Neural cell (in vitro differentiated cells): ENCODE measurements at regions not wholly inside any gene's neighbourhood (a gene's known extent, or its start where the extent isn't known, plus 50 kb on each side); places are given as distances from the start of the nearest gene placed in this dataset.

ENCODE experiments used
- H2AFZ ChIP-seq: fragments of 200-600, 300-800 bp; sonication (generic), shearing (Covaris generic); 2 replicates; pipeline ENCODE4 v1.6.0; 2014; ENCODE audit warnings: low read depth, mild to moderate bottlenecking, antibody characterized with exemption, low read length, moderate library complexity
- H3F3A ChIP-seq: fragments of 200-600 bp; shearing (Covaris generic); 2 replicates; pipeline ENCODE4 v1.6.1; 2016; ENCODE audit warnings: mild to moderate bottlenecking, moderate library complexity, mixed read lengths, antibody characterized with exemption, low read length; ENCODE audit not compliant: insufficient read depth, poor library complexity, severe bottlenecking
- H3K27ac ChIP-seq: fragments of 200-600, 300-800 bp; sonication (generic), shearing (Covaris generic); 2 replicates; pipeline ENCODE4 v1.5.1; 2014; ENCODE audit warnings: mild to moderate bottlenecking, low read length, moderate library complexity
- H3K27me3 ChIP-seq: fragments of 300-800, 200-600 bp; sonication (generic), shearing (Covaris generic); 2 replicates; pipeline ENCODE4 v1.6.0; 2014; ENCODE audit warnings: mild to moderate bottlenecking, low read depth, low read length, moderate library complexity; ENCODE audit not compliant: insufficient read depth
- H3K36me3 ChIP-seq: fragments of 300-800, 200-600 bp; sonication (generic), shearing (Covaris generic); 2 replicates; pipeline ENCODE4 v1.5.1; 2014; ENCODE audit warnings: mild to moderate bottlenecking, antibody characterized with exemption, low read length, moderate library complexity; ENCODE audit not compliant: insufficient read depth
- H3K4me2 ChIP-seq: fragments of 300-800, 200-600 bp; sonication (generic), shearing (Covaris generic); 2 replicates; pipeline ENCODE4 v1.6.0; 2014; ENCODE audit warnings: mild to moderate bottlenecking, low read length
- H3K4me3 ChIP-seq: fragments of 300-800, 200-600 bp; sonication (generic), shearing (Covaris generic); 2 replicates; pipeline ENCODE4 v1.5.1; 2014; ENCODE audit warnings: mild to moderate bottlenecking, low read length, moderate library complexity
- H3K79me2 ChIP-seq: fragments of 200-600 bp; shearing (Covaris generic); replicated peaks from 2 replicates; pipeline ENCODE4 v1.6.0; 2014; ENCODE audit warnings: mild to moderate bottlenecking, low read length, moderate library complexity; ENCODE audit not compliant: insufficient read depth
- H3K9ac ChIP-seq: fragments of 300-800, 200-600 bp; sonication (generic), shearing (Covaris generic); 2 replicates; pipeline ENCODE4 v1.6.1; 2016; ENCODE audit warnings: mild to moderate bottlenecking, low read length, mixed read lengths
- H3K9me2 ChIP-seq: fragments of 200-600 bp; shearing (Covaris generic); 2 replicates; pipeline ENCODE4 v1.6.1; 2016; ENCODE audit warnings: mild to moderate bottlenecking, low read length, mixed read lengths; ENCODE audit not compliant: insufficient read depth
- H3K9me3 ChIP-seq: fragments of 200-600, 300-800 bp; sonication (generic), shearing (Covaris generic); 2 replicates; pipeline ENCODE4 v1.6.1; 2016; ENCODE audit warnings: mild to moderate bottlenecking, mixed run types, low read length, moderate library complexity, mixed read lengths
- H4K20me1 ChIP-seq: fragments of 200-600 bp; shearing (Covaris generic); 2 replicates; pipeline ENCODE4 v1.6.1; 2016; ENCODE audit warnings: mild to moderate bottlenecking, mixed run types; ENCODE audit not compliant: insufficient read depth
- EP300 ChIP-seq: fragments of 450-650 bp; conservative IDR thresholded peaks from 2 replicates; pipeline ENCODE4 v1.6.1; 2014; ENCODE audit warnings: antibody characterized with exemption, mild to moderate bottlenecking, moderate library complexity; ENCODE audit not compliant: poor library complexity, severe bottlenecking
- EZH2 ChIP-seq: fragments of 200-600, 300-800 bp; shearing (Covaris generic), sonication (generic); IDR thresholded peaks from 2 replicates; pipeline ENCODE4 v1.6.1; 2014; ENCODE audit warnings: antibody characterized with exemption, low read length, borderline replicate concordance, mild to moderate bottlenecking; ENCODE audit not compliant: insufficient read depth, poor library complexity, severe bottlenecking
- MXI1 ChIP-seq: fragments of 450-650 bp; conservative IDR thresholded peaks from 2 replicates; pipeline ENCODE4 v1.6.1; 2014; ENCODE audit warnings: antibody characterized with exemption, mild to moderate bottlenecking; ENCODE audit not compliant: poor library complexity, severe bottlenecking
- POLR2AphosphoS5 ChIP-seq: IDR thresholded peaks from 2 replicates; pipeline ENCODE4 v1.6.1; 2012
- RAD21 ChIP-seq: fragments of 450-650 bp; conservative IDR thresholded peaks from 2 replicates; pipeline ENCODE4 v1.6.1; 2014; ENCODE audit warnings: antibody characterized with exemption, mild to moderate bottlenecking, moderate library complexity
- SMC3 ChIP-seq: fragments of 450-650 bp; conservative IDR thresholded peaks from 2 replicates; pipeline ENCODE4 v1.6.1; 2014; ENCODE audit warnings: antibody characterized with exemption, mild to moderate bottlenecking, moderate library complexity; ENCODE audit not compliant: poor library complexity
- TAF1 ChIP-seq: IDR thresholded peaks from 2 replicates; pipeline ENCODE4 v1.6.1; 2012; ENCODE audit warnings: low read depth
- TF ChIP-seq, protein P1 (sequence below): fragments of 450-650 bp; IDR thresholded peaks from 2 replicates; pipeline ENCODE4 v1.5.1; 2014; ENCODE audit warnings: antibody characterized with exemption, mild to moderate bottlenecking, moderate library complexity; ENCODE audit not compliant: poor library complexity, severe bottlenecking
- TF ChIP-seq, protein P2 (sequence below): IDR thresholded peaks from 2 replicates; pipeline ENCODE4 v1.6.1; 2012; ENCODE audit warnings: borderline replicate concordance

DNA sequence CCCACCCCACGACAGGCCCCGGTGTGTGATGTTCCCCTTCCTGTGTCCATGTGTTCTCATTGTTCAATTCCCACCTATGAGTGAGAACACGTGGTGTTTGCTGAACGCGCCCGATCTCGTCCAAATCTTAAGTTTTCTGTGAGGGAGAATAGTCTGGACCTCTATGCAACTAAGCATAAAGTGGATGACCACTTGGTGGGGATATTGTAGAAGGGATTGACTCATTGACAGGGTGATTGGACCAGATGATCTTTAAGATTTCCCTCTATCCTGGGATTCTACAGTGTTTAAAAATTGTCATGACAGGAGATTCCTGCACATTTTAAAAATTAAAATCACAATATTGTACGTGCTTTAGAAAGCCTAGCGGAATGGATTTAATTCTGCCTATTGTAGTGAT is 141.3 kb downstream of the TRMT11 start:
- Histone ChIP-seq H3F3A (no peaks in the 10 kb centered on the region), H3K27me3 (no peaks in the 10 kb centered on the region), H2AFZ (no peak overlapping the region), H3K9me3 (no peaks in the 10 kb centered on the region), H3K27ac (no peak overlapping the region), H3K36me3 (no peaks in the 10 kb centered on the region), H4K20me1 (no peaks in the 10 kb centered on the region), H3K9ac (no peak overlapping the region), H3K4me3 (no peak overlapping the region), H3K79me2 (no peaks in the 10 kb centered on the region), H3K4me2 (no peak overlapping the region), H3K9me2 (no peaks in the 10 kb centered on the region)
- TF ChIP-seq, protein P1, sequence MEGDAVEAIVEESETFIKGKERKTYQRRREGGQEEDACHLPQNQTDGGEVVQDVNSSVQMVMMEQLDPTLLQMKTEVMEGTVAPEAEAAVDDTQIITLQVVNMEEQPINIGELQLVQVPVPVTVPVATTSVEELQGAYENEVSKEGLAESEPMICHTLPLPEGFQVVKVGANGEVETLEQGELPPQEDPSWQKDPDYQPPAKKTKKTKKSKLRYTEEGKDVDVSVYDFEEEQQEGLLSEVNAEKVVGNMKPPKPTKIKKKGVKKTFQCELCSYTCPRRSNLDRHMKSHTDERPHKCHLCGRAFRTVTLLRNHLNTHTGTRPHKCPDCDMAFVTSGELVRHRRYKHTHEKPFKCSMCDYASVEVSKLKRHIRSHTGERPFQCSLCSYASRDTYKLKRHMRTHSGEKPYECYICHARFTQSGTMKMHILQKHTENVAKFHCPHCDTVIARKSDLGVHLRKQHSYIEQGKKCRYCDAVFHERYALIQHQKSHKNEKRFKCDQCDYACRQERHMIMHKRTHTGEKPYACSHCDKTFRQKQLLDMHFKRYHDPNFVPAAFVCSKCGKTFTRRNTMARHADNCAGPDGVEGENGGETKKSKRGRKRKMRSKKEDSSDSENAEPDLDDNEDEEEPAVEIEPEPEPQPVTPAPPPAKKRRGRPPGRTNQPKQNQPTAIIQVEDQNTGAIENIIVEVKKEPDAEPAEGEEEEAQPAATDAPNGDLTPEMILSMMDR: no peak
- TF ChIP-seq, protein P2, sequence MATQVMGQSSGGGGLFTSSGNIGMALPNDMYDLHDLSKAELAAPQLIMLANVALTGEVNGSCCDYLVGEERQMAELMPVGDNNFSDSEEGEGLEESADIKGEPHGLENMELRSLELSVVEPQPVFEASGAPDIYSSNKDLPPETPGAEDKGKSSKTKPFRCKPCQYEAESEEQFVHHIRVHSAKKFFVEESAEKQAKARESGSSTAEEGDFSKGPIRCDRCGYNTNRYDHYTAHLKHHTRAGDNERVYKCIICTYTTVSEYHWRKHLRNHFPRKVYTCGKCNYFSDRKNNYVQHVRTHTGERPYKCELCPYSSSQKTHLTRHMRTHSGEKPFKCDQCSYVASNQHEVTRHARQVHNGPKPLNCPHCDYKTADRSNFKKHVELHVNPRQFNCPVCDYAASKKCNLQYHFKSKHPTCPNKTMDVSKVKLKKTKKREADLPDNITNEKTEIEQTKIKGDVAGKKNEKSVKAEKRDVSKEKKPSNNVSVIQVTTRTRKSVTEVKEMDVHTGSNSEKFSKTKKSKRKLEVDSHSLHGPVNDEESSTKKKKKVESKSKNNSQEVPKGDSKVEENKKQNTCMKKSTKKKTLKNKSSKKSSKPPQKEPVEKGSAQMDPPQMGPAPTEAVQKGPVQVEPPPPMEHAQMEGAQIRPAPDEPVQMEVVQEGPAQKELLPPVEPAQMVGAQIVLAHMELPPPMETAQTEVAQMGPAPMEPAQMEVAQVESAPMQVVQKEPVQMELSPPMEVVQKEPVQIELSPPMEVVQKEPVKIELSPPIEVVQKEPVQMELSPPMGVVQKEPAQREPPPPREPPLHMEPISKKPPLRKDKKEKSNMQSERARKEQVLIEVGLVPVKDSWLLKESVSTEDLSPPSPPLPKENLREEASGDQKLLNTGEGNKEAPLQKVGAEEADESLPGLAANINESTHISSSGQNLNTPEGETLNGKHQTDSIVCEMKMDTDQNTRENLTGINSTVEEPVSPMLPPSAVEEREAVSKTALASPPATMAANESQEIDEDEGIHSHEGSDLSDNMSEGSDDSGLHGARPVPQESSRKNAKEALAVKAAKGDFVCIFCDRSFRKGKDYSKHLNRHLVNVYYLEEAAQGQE: no peak
- no peak for TF ChIP-seq TAF1
- no peak for TF ChIP-seq POLR2AphosphoS5
- no peak for TF ChIP-seq EP300
- no peak for TF ChIP-seq SMC3
- TF ChIP-seq RAD21: no peak
- TF ChIP-seq EZH2: no peak
- TF ChIP-seq MXI1: no peak

DNA sequence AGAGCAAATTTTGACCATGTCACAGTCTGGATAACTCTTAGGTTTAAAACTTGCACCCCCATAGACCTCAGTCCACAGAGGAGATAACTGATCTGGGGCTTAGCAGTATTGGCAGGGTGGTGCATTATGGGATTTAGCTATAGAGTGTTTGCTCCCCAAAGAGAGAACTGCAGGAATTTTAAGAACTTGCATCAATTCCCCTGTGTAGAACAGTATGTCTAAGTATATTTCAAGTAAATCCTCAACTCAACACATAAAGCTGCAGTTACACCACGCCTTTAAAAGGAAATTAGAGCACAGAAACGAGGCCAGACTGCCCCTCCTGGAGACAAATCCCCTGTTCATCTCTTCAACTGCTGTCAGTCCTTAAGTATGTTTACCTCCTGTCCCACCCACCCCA is 144.9 kb downstream of the TRMT11 start:
- TF ChIP-seq, protein P1: no peak
- TF ChIP-seq, protein P2: no peak
- no peak for TF ChIP-seq TAF1
- TF ChIP-seq SMC3: no peak
- no peak for TF ChIP-seq RAD21
- no peak for TF ChIP-seq POLR2AphosphoS5
- TF ChIP-seq EZH2: no peak
- TF ChIP-seq EP300: no peak
- no peak for TF ChIP-seq MXI1
- Histone ChIP-seq H3K9me3 (no peaks in the 10 kb centered on the region), H2AFZ (no peak overlapping the region), H3K27me3 (no peaks in the 10 kb centered on the region), H3K4me3 (no peak overlapping the region), H3K9ac (no peak overlapping the region), H3K79me2 (no peaks in the 10 kb centered on the region), H3K9me2 (no peaks in the 10 kb centered on the region), H3F3A (no peaks in the 10 kb centered on the region), H3K4me2 (no peak overlapping the region), H3K36me3 (no peaks in the 10 kb centered on the region), H4K20me1 (no peaks in the 10 kb centered on the region), H3K27ac (no peak overlapping the region)
